DND-41 (cell line): ENCODE measurements at regions not wholly inside any gene's neighbourhood (a gene's known extent, or its start where the extent isn't known, plus 50 kb on each side); places are given as distances from the start of the nearest gene placed in this dataset.

ENCODE experiments used
- ATAC-seq: fragments of 200-7000 bp; cut with Tn5 transposase; 3 replicates; pipeline ENCODE4 v1.9.1; 2021; ENCODE audit warnings: low read depth; ENCODE audit not compliant: insufficient read depth
- DNase-seq: peaks from one replicate; pipeline ENCODE4 v3.0.0-alpha.2; 2020
- H2AFZ ChIP-seq: 2 replicates; pipeline ENCODE4 v1.6.0; 2012; ENCODE audit warnings: low read depth, low read length
- H3K27ac ChIP-seq: 2 replicates; pipeline ENCODE4 v1.5.1; 2012; ENCODE audit warnings: low read length, inconsistent platforms
- H3K27me3 ChIP-seq: fragments of 200-600 bp; sonication (generic); 2 replicates; pipeline ENCODE4 v1.6.0; 2012; ENCODE audit warnings: low read length, mild to moderate bottlenecking, inconsistent platforms; ENCODE audit not compliant: insufficient read depth, poor library complexity
- H3K36me3 ChIP-seq: 2 replicates; pipeline ENCODE4 v1.5.1; 2012; ENCODE audit warnings: low read length, inconsistent platforms; ENCODE audit not compliant: insufficient read depth
- H3K4me1 ChIP-seq: 2 replicates; pipeline ENCODE4 v1.5.1; 2012; ENCODE audit warnings: mild to moderate bottlenecking, low read length; ENCODE audit not compliant: insufficient read depth
- H3K4me2 ChIP-seq: 2 replicates; pipeline ENCODE4 v1.6.0; 2012; ENCODE audit warnings: mild to moderate bottlenecking, moderate library complexity, low read length, inconsistent platforms; ENCODE audit not compliant: insufficient read depth
- H3K4me3 ChIP-seq, 2 experiments: fragments of 200-600 bp in 1 of 2; shearing (Covaris generic) in 1 of 2; 2 replicates each; pipeline ENCODE4 v1.5.1; 2012 to 2016; ENCODE audit warnings: inconsistent platforms in 2 of 2, low read length in 2 of 2, mild to moderate bottlenecking in 2 of 2, low read depth in 1 of 2, moderate library complexity in 1 of 2
- H3K79me2 ChIP-seq: 2 replicates; pipeline ENCODE4 v1.6.0; 2012; ENCODE audit warnings: low read length, inconsistent platforms; ENCODE audit not compliant: insufficient read depth
- H3K9ac ChIP-seq: 2 replicates; pipeline ENCODE4 v1.6.0; 2012; ENCODE audit warnings: low read depth, mild to moderate bottlenecking, inconsistent platforms, low read length, moderate library complexity
- H3K9me3 ChIP-seq: 2 replicates; pipeline ENCODE4 v1.5.1; 2012; ENCODE audit warnings: low read length, moderate library complexity, mild to moderate bottlenecking, inconsistent platforms; ENCODE audit not compliant: insufficient read depth, severe bottlenecking
- H4K20me1 ChIP-seq: 2 replicates; pipeline ENCODE4 v1.6.0; 2012; ENCODE audit warnings: low read length; ENCODE audit not compliant: insufficient read depth
- CTCF ChIP-seq: IDR thresholded peaks from 2 replicates; pipeline ENCODE4 v1.5.1; 2012; ENCODE audit warnings: borderline replicate concordance, low read length, moderate library complexity, mild to moderate bottlenecking; ENCODE audit not compliant: poor library complexity, severe bottlenecking; ENCODE audit errors: extremely low read depth
- EZH2 ChIP-seq: IDR thresholded peaks from 3 replicates; pipeline ENCODE4 v1.6.1; 2012; ENCODE audit warnings: borderline replicate concordance, low read depth, mild to moderate bottlenecking, moderate library complexity, low read length, inconsistent platforms; ENCODE audit not compliant: severe bottlenecking

DNA sequence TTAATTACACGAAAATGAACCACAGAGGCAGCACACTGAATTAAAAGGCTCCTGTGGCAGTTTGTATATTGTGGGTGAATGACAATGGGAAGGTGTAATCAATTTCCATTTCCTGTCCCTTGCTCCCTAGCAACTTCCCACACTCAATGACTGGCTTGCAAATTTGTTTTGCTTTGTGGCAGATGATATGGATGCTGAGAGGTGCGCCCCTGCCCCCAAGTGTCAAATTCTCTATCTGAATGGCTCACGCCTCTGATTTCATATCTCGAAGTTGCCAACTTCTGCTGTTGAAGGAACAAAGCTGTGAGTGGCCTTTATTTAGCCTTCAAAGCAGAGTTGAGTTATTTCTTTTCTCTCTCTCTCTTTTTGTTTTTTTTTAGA lies 86.0 kb downstream of the FOXD2 start:
- Histone ChIP-seq H3K9me3 (no peaks in the 10 kb centered on the region), H3K27ac (no peak overlapping the region), H3K9ac (no peak overlapping the region), H3K4me1 (no peaks in the 10 kb centered on the region), H3K79me2 (no peaks in the 10 kb centered on the region), H3K4me2 (no peak overlapping the region), H4K20me1 (no peaks in the 10 kb centered on the region), H2AFZ (no peak overlapping the region), H3K4me3 (no peak overlapping the region), H3K36me3 (no peaks in the 10 kb centered on the region), H3K27me3 (peaks cover 10% of the 10 kb centered on the region)
- TF ChIP-seq EZH2 (no peak), CTCF (no peak)
- DNase-seq (no peak), ATAC-seq (no peak)

DNA sequence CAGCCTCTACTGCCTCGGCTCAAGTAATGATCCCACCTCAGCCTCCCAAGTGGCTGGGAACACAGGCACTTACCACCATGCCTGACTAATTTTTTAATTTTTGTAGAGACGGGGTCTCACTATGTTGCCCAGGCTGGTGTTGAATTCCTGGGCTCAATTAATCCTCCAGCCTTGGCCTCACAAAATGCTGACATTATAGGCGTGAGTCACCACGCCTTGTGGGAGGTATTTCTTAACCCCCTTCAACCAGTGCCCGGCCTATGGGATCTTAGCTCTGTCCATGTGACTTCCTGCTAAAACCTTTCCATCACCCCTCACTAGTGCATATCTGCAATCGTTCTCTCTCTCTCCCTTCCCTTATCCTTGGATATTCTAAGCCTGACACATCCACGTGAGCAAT lies 86.4 kb downstream of the FOXD2 start:
- peaks cover 3% of the 10 kb centered on the region for H3K9me3 ChIP-seq
- no peaks in the 10 kb centered on the region for H4K20me1 ChIP-seq
- H3K4me2 ChIP-seq = no peak overlapping the region
- no peak overlapping the region for H3K4me3 ChIP-seq
- H3K36me3 ChIP-seq = no peaks in the 10 kb centered on the region
- peaks cover 10% of the 10 kb centered on the region for H3K27me3 ChIP-seq
- H2AFZ ChIP-seq = no peak overlapping the region
- no peak overlapping the region for H3K27ac ChIP-seq
- no peaks in the 10 kb centered on the region for H3K79me2 ChIP-seq
- no peaks in the 10 kb centered on the region for H3K4me1 ChIP-seq
- DNase-seq (no peak), ATAC-seq (no peak)
- no peak overlapping the region for H3K9ac ChIP-seq
- TF ChIP-seq EZH2 (no peak), CTCF (no peak)

- Histone ChIP-seq H3K4me3 (no peak overlapping the region), H3K4me2 (no peak overlapping the region), H3K4me1 (peaks cover 2% of the 10 kb centered on the region), H3K27me3 (peaks cover 14% of the 10 kb centered on the region), H3K36me3 (no peaks in the 10 kb centered on the region), H3K79me2 (no peaks in the 10 kb centered on the region), H3K9me3 (peaks cover 7% of the 10 kb centered on the region), H3K27ac (no peak overlapping the region), H4K20me1 (no peaks in the 10 kb centered on the region), H2AFZ (no peak overlapping the region), H3K9ac (no peak overlapping the region)
- TF ChIP-seq CTCF (peak; percentile 66), EZH2 (no peak)
- DNase-seq (peak; percentile 11), ATAC-seq (peak; percentile 58; the same call in 1 of the 3 replicates)
These were observed 89.9 kb downstream of the FOXD2 start for GRCh38 chr1:47527653-47528272.

DNA sequence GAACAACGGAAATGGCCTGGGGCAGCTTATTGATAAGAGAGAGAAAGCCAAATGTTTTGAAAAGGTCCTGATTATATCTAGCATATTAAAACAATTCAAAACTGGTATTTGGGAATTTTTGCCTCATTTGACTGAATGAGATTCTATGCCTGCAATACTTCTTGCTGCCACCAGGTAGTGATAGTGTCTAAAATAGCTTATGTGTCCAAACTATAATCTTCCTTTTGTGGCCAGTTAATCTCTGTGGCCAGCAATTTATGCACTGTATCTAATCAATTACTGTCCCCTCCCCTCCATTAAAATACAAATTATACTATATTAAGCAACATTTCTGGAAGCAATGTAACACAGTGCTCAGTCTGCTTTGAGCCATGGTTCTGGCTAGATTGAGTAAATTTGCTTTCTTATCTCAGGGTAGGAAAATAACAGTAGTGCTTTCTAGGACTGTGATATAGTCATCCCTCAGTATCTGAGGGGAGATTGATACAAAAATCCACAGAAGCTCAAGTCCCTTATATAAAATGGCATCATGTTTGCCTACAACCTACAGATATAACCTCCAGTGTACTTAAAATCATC lies 91.8 kb downstream of the FOXD2 start:
- H3K27ac ChIP-seq = no peak overlapping the region
- no peak overlapping the region for H2AFZ ChIP-seq
- H3K4me2 ChIP-seq = no peak overlapping the region
- DNase-seq (no peak), ATAC-seq (no peak)
- H3K4me1 ChIP-seq = peaks cover 15% of the 10 kb centered on the region
- H4K20me1 ChIP-seq = no peaks in the 10 kb centered on the region; the same call in 1 of the 2 replicates
- no peaks in the 10 kb centered on the region for H3K79me2 ChIP-seq
- no peak for TF ChIP-seq EZH2
- peak; percentile 63 for TF ChIP-seq CTCF
- H3K36me3 ChIP-seq = no peaks in the 10 kb centered on the region
- peaks cover 31% of the 10 kb centered on the region for H3K27me3 ChIP-seq
- peaks cover 7% of the 10 kb centered on the region for H3K9me3 ChIP-seq
- no peak overlapping the region for H3K9ac ChIP-seq
- no peak overlapping the region for H3K4me3 ChIP-seq
